GM19468 (cell line): ENCODE measurements at regions not wholly inside any gene's neighbourhood (a gene's known extent, or its start where the extent isn't known, plus 50 kb on each side); places are given as distances from the start of the nearest gene placed in this dataset.

ENCODE experiments used
- ATAC-seq: cut with Tn5 transposase; IDR thresholded peaks from one replicate; pipeline ENCODE4 v1.9.1; 2021; ENCODE audit warnings: mild to moderate bottlenecking, moderate library complexity, moderate number of reproducible peaks; ENCODE audit not compliant: unreplicated experiment; ENCODE audit errors: extremely low read depth

- no peak for ATAC-seq
Measured at GRCh38 chr2:226256709-226257376, 542.8 kb downstream of the IRS1 start.

- ATAC-seq, result no peak
Measured at GRCh38 chr2:226256237-226256636, 543.4 kb downstream of the IRS1 start.

GRCh38 chr2:226251661-226252060 lies 548.0 kb downstream of the IRS1 start:
- no peak for ATAC-seq

- no peak for ATAC-seq
Measured at GRCh38 chr2:226247289-226248275, 552.0 kb downstream of the IRS1 start.

GRCh38 chr2:226234187-226234586 lies 565.4 kb downstream of the IRS1 start:
- ATAC-seq, result no peak

GRCh38 chr2:226233388-226233787 lies 566.2 kb downstream of the IRS1 start:
- no peak for ATAC-seq

GRCh38 chr2:226228080-226228479 lies 571.5 kb downstream of the IRS1 start:
- no peak for ATAC-seq

GRCh38 chr2:226227341-226227740 lies 572.3 kb downstream of the IRS1 start:
- no peak for ATAC-seq

GRCh38 chr2:226223704-226224103 lies 575.9 kb downstream of the IRS1 start:
- no peak for ATAC-seq

- no peak for ATAC-seq
Measured at GRCh38 chr2:226220511-226220910, 579.1 kb downstream of the IRS1 start.

GRCh38 chr2:226217191-226217590 lies 582.4 kb downstream of the IRS1 start:
- ATAC-seq, result no peak

- ATAC-seq, result no peak
Measured at GRCh38 chr2:226216575-226216974, 583.0 kb downstream of the IRS1 start.

GRCh38 chr2:226215902-226216503 lies 583.6 kb downstream of the IRS1 start:
- peak; percentile 91 for ATAC-seq

- ATAC-seq, result no peak
Measured at GRCh38 chr2:226213717-226214116, 585.9 kb downstream of the IRS1 start.

GRCh38 chr2:226211439-226211838 lies 588.2 kb downstream of the IRS1 start:
- no peak for ATAC-seq

GRCh38 chr2:226208726-226209125 lies 590.9 kb downstream of the IRS1 start:
- no peak for ATAC-seq

- ATAC-seq, result no peak
Measured at GRCh38 chr2:226207671-226208070, 591.9 kb downstream of the IRS1 start.

- ATAC-seq, result no peak
Measured at GRCh38 chr2:226199555-226199954, 600.1 kb downstream of the IRS1 start.

- no peak for ATAC-seq
Measured at GRCh38 chr2:226198956-226199355, 600.7 kb downstream of the IRS1 start.

GRCh38 chr2:226190479-226191252 lies 609.0 kb downstream of the IRS1 start:
- ATAC-seq, result no peak
